ENCODE measurements at regions not wholly inside any gene's neighbourhood (a gene's known extent, or its start where the extent isn't known, plus 50 kb on each side); places are given as distances from the start of the nearest gene placed in this dataset.

GRCh38 chr22:48096851-48097665 is 1334.6 kb downstream of the TBC1D22A start:
- DNase-seq: no peak

GRCh38 chr22:48096411-48096810 is 1334.0 kb downstream of the TBC1D22A start:
- DNase-seq: no peak

GRCh38 chr22:48093981-48094380 is 1331.5 kb downstream of the TBC1D22A start:
- DNase-seq: no peak

GRCh38 chr22:48092866-48093265 is 1330.4 kb downstream of the TBC1D22A start:
- no peak for DNase-seq

- DNase-seq: no peak
These were observed 1329.3 kb downstream of the TBC1D22A start for GRCh38 chr22:48091656-48092223.

- no peak for DNase-seq
These were observed 1328.7 kb downstream of the TBC1D22A start for GRCh38 chr22:48091060-48091650.

GRCh38 chr22:48090332-48090672 is 1327.9 kb downstream of the TBC1D22A start:
- no peak for DNase-seq

GRCh38 chr22:48089601-48090331 is 1327.3 kb downstream of the TBC1D22A start:
- DNase-seq: peak; percentile 10

GRCh38 chr22:48088926-48089536 is 1326.6 kb downstream of the TBC1D22A start:
- peak; percentile 84 for DNase-seq

- no peak for DNase-seq
These were observed 1325.8 kb downstream of the TBC1D22A start for GRCh38 chr22:48088251-48088650.

GRCh38 chr22:48085901-48086645 is 1323.6 kb downstream of the TBC1D22A start:
- no peak for DNase-seq

- no peak for DNase-seq
These were observed 1322.2 kb downstream of the TBC1D22A start for GRCh38 chr22:48084729-48085050.

- DNase-seq: no peak
These were observed 1321.7 kb downstream of the TBC1D22A start for GRCh38 chr22:48084041-48084728.

GRCh38 chr22:48083502-48083901 is 1321.1 kb downstream of the TBC1D22A start:
- DNase-seq: no peak

GRCh38 chr22:48082284-48082683 is 1319.8 kb downstream of the TBC1D22A start:
- no peak for DNase-seq

- DNase-seq: no peak
These were observed 1318.8 kb downstream of the TBC1D22A start for GRCh38 chr22:48081281-48081680.

- DNase-seq: no peak
These were observed 1318.1 kb downstream of the TBC1D22A start for GRCh38 chr22:48080316-48081165.

- no peak for DNase-seq
These were observed 1317.2 kb downstream of the TBC1D22A start for GRCh38 chr22:48079505-48080290.

GRCh38 chr22:48078825-48079224 is 1316.4 kb downstream of the TBC1D22A start:
- DNase-seq: no peak

- no peak for DNase-seq
These were observed 1315.2 kb downstream of the TBC1D22A start for GRCh38 chr22:48077699-48078098.
